Coronary artery (tissue), 2 donors: ENCODE measurements at regions not wholly inside any gene's neighbourhood (a gene's known extent, or its start where the extent isn't known, plus 50 kb on each side); places are given as distances from the start of the nearest gene placed in this dataset.

ENCODE experiments used
- DNase-seq: peaks from one replicate; pipeline ENCODE4 v3.0.0-alpha.2; 2017; ENCODE audit warnings: low spot score
- H3K27ac ChIP-seq, 2 donors: fragments of 200-600 bp; sonication (generic); one replicate each; pipeline ENCODE4 v1.5.1; 2016 to 2019
- H3K4me3 ChIP-seq: fragments of 200-600 bp; sonication (generic); 2 replicates; pipeline ENCODE4 v1.5.1; 2016; ENCODE audit warnings: mild to moderate bottlenecking, moderate library complexity
- TF ChIP-seq, protein P1 (sequence below): fragments of 200-600 bp; sonication (generic); IDR thresholded peaks from one replicate; pipeline ENCODE4 v1.5.1; 2019; ENCODE audit warnings: antibody characterized with exemption

DNA sequence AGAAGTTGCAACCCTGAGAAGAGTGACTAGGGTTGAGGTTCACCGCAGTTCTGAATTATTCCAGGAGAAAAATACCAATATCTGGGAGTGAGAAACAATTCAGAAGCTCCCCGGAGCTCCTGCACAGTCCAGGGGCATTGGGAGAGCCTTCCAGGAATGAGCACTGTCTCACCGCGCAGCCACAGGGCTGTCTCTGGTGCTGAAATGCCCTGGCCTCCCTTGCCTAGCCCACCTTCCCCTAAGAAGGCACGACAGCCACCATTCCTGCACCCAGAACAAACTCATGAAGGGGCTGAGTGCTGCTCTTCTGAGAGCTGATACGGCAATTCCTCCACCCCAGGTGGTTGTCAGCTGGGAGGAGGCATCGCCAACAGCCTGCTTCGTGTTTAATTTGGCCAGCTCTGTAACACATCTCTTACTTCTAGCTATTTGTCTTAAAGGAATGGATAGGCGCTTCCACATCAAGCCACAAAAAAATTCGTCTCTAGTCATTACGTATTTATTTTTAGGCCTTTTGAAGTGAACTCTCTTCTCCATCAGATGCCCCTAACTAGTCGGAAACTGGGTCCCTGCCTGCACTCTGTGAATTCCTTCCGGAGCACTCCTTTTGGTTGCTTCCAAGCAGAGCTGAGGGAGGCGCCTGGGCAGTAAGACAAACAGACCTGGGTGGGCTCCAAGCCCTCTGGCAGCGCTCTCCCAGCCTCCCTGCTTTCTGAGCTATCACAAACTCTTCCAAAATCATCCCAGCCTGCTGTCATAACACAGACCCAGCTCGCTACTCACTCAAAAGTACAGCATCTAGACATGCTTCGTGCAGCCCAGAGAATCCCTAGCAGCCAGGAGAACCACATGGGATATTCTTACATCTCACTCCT lies 120.5 kb upstream of the CCDC68 start:
- DNase-seq: no peak
- TF ChIP-seq, protein P1, sequence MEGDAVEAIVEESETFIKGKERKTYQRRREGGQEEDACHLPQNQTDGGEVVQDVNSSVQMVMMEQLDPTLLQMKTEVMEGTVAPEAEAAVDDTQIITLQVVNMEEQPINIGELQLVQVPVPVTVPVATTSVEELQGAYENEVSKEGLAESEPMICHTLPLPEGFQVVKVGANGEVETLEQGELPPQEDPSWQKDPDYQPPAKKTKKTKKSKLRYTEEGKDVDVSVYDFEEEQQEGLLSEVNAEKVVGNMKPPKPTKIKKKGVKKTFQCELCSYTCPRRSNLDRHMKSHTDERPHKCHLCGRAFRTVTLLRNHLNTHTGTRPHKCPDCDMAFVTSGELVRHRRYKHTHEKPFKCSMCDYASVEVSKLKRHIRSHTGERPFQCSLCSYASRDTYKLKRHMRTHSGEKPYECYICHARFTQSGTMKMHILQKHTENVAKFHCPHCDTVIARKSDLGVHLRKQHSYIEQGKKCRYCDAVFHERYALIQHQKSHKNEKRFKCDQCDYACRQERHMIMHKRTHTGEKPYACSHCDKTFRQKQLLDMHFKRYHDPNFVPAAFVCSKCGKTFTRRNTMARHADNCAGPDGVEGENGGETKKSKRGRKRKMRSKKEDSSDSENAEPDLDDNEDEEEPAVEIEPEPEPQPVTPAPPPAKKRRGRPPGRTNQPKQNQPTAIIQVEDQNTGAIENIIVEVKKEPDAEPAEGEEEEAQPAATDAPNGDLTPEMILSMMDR: no peak
- no peak overlapping the region for H3K4me3 ChIP-seq
- H3K27ac ChIP-seq: no peak overlapping the region

GRCh38 chr18:55079067-55079466 lies 119.8 kb upstream of the CCDC68 start:
- TF ChIP-seq, protein P1: no peak
- no peak overlapping the region for H3K27ac ChIP-seq
- DNase-seq: no peak
- no peak overlapping the region for H3K4me3 ChIP-seq

DNA sequence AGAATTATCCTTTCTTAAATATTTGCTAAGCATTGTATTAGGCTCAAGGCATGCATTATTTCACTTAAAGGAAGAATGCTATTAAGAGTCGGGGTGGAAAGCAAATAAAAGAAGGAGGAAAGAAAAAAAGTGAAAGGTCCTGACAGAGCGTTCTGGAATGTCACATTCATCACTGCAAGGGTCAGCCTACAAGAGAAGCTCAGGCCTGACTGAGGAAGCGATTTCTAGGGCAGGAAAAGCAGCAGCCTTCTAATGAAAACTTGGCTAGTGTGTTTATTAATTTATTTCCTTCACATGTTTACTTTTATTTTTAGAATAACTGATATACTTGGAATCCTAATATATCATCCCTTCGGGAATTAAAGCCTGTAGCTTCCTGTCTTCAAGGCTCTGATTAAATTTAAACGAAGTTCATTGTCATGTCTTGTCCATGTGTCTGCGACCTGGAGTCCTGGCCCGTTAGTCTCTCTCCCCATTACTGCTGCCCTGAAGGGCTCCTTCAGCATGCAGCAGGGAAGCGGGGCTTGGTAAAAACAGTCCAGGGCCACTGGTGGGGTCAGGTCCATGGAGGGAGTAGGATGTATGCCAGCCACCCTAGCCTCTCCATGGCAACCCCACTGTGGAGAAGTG lies 119.2 kb upstream of the CCDC68 start:
- H3K4me3 ChIP-seq: no peak overlapping the region
- no peak for DNase-seq
- TF ChIP-seq, protein P1: no peak
- no peak overlapping the region for H3K27ac ChIP-seq

- TF ChIP-seq, protein P1: no peak
- Histone ChIP-seq H3K27ac (no peak overlapping the region), H3K4me3 (no peak overlapping the region)
- DNase-seq: no peak
Observed at GRCh38 chr18:55076643-55077218, 117.5 kb upstream of the CCDC68 start.

DNA sequence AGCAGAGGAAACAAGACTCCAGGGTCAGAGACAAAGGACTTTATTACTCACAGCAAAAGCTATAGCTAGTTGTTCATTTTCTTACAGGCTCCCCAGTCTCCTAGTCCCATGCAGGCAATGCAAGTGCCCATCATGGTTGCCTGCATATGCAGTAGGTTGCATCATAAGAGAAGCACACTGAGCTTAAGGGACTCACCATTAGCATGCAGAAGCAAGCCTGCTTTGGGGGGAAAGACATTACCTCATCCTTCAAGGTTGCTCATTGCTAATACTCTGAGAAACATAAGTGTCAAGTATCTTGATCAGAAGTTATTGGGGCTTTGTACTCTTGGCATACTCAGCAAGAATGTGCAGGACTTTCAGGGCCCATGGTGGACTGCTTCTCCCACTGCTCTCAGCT lies 114.6 kb upstream of the CCDC68 start:
- TF ChIP-seq, protein P1: no peak
- Histone ChIP-seq H3K27ac (no peak overlapping the region), H3K4me3 (no peak overlapping the region)
- no peak for DNase-seq

- no peak overlapping the region for H3K4me3 ChIP-seq
- no peak overlapping the region for H3K27ac ChIP-seq
- no peak for DNase-seq
- TF ChIP-seq, protein P1: no peak
Observed at GRCh38 chr18:55073116-55073515, 113.9 kb upstream of the CCDC68 start.
